GM18517 (cell line): ENCODE measurements at regions not wholly inside any gene's neighbourhood (a gene's known extent, or its start where the extent isn't known, plus 50 kb on each side); places are given as distances from the start of the nearest gene placed in this dataset.
"Not testable (repeated sequence)": the region's sequence is repeated elsewhere in the genome, so short reads cannot be mapped to it uniquely, and the experiment has no call there.

Source experiments
- ATAC-seq: cut with Tn5 transposase; IDR thresholded peaks from one replicate; pipeline ENCODE4 v1.9.1; 2021; ENCODE audit warnings: mild to moderate bottlenecking, moderate library complexity; ENCODE audit not compliant: unreplicated experiment

- no peak for ATAC-seq
Observed at GRCh38 chr7:69276011-69276729, 322.1 kb upstream of the AUTS2 start.

DNA sequence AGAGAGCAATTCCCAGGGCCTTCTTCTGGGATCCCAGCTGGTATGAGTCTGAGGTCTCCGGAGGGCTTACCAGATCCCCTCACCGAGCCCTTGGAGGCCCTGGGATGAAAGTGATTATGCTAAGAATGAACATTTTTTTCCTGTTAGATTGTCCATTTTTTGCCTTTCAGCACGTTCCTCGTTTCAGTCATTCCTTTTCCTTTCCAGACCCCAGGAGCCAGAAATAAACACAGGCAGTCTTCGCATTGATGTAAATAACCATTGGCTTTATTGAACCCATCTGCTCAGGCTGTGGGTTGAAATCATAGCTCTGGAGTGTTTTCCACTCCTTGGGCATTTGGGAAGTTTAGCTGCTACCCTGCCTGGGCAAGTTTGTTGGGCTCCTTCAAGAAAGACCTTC is 320.9 kb upstream of the AUTS2 start:
- no peak for ATAC-seq

DNA sequence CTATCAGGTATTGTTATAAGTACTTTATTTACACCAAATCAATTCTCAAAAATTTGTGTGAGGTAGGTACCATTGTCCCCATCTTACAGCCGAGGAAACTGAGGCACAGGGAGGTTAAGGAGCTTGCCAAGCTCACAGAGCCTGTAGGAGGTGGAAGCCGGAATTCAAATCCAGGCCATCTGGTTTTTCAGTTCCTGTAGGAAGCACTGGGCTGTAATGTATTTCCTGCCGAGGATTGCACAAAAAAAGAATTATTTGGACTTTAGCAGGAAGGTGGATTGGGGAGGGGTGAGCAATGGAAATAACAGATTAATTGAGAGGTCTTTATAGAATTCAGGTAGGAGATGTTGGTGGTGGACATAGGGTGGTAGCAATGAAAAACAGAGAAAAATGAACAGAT is 315.3 kb upstream of the AUTS2 start:
- ATAC-seq = no peak

GRCh38 chr7:69283421-69283820 is 314.9 kb upstream of the AUTS2 start:
- ATAC-seq = no peak

GRCh38 chr7:69285854-69286253 is 312.4 kb upstream of the AUTS2 start:
- no peak for ATAC-seq

DNA sequence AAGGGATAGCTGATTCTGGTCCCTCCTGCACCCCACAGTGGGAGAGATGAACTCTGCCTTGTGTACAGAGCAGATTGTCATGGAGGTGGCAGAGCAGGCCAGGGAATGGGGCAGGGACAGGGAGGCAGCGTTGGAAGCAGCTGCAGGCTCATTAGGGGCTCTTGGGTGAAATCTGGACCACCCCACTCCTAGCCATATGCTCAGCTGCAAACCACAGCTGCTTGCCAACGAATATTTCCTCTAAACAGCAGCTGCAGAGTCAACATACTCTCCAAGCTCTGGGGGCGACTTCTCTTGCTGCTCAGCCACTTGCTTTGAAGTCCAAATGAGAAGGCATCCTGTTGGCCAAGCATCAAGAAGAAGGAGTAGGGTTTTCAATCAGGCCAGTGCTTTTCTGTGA is 302.3 kb upstream of the AUTS2 start:
- ATAC-seq = no peak

DNA sequence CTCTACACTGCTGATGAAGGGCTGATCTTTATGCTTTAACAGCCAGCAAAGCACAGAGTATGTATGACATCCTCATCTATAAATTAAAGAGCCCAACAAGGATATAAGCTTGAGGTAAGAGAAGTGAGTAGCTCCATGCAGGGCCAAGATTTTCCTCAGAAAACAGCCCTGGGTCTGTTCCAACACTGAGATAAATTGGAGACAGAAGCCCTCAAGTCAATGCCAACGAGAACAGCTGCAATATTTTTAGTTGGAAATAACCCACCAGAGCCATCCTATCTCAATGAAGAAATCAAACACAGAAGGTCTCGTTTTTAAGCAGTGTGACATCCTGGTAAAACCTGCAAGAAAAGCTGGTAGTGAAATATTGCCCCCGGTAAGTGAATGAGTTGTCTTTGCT is 297.0 kb upstream of the AUTS2 start:
- ATAC-seq = no peak

- ATAC-seq = no peak
Observed at GRCh38 chr7:69309601-69310000, 288.7 kb upstream of the AUTS2 start.

DNA sequence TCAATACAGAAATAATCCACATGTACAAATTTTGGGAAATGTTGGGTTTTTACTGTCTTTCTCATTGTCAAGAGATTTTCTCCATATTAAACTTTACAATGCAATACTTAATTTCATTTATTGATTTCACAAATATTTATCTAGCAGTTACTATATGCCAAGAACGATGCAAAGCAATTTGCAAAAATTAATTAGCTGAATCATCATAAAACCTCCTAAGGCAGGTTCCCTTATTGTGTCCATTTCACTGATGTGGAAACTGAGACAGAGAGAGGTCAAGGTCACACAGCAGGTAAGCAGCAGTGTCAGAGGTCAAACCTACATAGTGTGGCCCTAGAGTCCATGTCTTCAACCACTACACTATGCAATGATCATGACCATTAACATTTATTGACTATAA is 286.8 kb upstream of the AUTS2 start:
- no peak for ATAC-seq

DNA sequence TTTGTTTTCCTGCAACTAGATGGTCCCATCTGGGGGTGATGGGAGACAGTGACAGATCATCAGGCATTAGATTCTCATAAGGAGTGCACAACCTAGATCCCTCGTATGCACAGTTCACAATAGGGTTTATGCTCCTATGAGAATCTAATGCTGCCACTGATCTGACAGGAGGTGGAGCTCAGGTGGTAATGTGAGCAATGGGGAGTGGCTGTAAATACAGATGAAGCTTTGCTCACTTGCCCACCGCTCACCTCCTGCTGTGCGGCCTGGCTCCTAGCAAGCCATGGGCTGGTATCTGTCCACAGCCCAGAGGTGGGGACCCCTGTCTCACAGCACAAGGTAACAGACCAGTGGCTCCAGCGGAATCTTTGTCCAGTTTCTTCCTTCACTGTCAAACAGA is 284.4 kb upstream of the AUTS2 start:
- not testable (repeated sequence) for ATAC-seq

GRCh38 chr7:69318794-69319193 is 279.5 kb upstream of the AUTS2 start:
- no peak for ATAC-seq

GRCh38 chr7:69328516-69328915 is 269.8 kb upstream of the AUTS2 start:
- ATAC-seq = no peak

- ATAC-seq = no peak
Observed at GRCh38 chr7:69334701-69335100, 263.6 kb upstream of the AUTS2 start.

- no peak for ATAC-seq
Observed at GRCh38 chr7:69335331-69335730, 262.9 kb upstream of the AUTS2 start.

- ATAC-seq = no peak
Observed at GRCh38 chr7:69336976-69337375, 261.3 kb upstream of the AUTS2 start.

- ATAC-seq = no peak
Observed at GRCh38 chr7:69338144-69338543, 260.1 kb upstream of the AUTS2 start.

DNA sequence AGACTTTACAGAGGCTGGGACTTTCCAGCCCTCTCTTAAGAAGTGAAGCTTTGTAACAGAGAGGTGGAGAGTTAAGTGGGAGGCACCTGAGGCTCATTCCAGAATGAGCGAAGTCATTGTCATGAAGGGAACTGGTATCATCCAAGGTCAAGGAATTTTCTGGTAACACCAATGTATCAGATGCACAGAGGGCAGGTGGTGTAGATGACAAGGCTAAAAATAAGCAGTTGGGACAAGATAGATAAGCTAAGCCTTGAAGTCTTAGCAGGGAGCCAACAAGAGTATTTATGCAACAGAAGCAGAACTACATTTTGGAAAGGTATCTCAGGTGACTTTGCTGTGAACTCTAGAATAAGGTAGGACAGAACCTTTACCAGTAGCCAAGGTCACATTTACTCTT is 257.0 kb upstream of the AUTS2 start:
- ATAC-seq = no peak

GRCh38 chr7:69342154-69342884 is 256.0 kb upstream of the AUTS2 start:
- ATAC-seq = no peak

DNA sequence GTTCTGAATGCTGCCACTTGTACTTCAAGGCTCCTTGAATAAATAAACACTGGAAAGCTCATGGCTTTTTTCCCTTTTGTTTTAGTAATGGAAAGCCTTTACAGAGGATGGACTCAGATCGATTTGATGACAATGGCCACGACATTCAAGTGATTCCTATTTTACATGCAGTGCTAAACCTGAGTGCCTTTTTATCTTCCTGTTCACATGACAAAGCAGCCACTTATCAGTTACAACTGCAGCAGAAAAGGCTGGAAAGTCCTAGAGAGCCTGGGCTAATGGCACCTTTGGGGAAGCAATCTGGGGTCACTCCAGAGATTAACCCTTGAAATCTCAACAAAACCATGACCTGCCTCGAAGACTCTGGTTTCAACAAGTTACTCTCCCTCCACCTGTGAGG is 249.0 kb upstream of the AUTS2 start:
- no peak for ATAC-seq

DNA sequence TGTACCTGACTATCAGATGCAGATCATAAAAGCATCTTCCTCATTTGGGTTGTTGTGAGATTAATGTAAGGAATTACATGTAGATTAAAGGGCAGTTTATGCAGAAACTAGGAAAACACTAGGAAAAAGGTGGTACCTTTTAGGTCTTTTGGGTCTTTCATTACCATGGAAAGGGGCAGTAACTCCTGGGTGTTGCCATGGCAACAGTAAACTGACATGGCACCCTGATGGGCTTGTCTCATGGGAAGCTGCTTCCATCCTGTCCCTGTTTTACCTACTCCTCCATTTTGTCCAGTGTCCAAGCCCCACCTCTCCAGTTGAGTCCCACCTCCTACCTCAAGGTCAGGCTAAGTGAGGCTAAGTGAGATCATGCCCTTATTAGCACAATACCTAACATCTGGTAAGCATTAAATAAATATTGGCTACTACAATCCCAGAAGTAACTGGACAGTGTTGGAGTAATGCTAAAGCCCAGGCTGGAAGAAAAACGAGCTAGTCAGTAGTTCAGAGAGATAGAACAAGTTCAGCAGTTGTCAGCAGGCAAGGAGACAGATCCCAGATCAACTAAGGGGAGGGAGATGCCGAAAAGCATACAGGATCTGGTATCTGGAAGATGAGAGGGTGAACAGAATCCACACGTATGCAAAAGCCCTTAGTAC is 240.0 kb upstream of the AUTS2 start:
- no peak for ATAC-seq

- no peak for ATAC-seq
Observed at GRCh38 chr7:69359003-69359700, 239.1 kb upstream of the AUTS2 start.

- ATAC-seq = no peak
Observed at GRCh38 chr7:69360913-69361312, 237.4 kb upstream of the AUTS2 start.
